ENCODE measurements at regions not wholly inside any gene's neighbourhood (a gene's known extent, or its start where the extent isn't known, plus 50 kb on each side); places are given as distances from the start of the nearest gene placed in this dataset.

DNA sequence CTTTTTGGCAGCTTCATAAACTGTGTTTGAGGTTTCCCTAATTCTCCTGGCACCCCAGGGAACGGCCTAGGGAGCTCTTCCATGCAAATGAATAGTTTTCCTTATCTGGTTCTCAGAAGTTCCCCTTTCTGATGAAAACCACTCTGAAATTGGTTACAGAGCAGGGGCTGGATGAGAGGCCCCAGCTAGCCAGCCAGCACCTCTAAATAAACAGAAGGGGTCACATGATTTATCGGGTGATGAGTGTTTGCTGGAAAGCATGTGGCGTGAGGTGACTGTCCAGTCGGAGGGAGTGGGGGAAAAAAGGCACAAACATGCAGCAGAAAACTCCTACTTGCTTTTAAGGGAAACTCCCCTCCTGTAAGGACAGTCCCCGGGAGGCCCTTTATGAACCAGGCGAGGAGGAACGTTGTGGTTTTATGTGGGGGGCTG is 261.2 kb upstream of the ANKRD55 start:
- TF ChIP-seq, protein P1, sequence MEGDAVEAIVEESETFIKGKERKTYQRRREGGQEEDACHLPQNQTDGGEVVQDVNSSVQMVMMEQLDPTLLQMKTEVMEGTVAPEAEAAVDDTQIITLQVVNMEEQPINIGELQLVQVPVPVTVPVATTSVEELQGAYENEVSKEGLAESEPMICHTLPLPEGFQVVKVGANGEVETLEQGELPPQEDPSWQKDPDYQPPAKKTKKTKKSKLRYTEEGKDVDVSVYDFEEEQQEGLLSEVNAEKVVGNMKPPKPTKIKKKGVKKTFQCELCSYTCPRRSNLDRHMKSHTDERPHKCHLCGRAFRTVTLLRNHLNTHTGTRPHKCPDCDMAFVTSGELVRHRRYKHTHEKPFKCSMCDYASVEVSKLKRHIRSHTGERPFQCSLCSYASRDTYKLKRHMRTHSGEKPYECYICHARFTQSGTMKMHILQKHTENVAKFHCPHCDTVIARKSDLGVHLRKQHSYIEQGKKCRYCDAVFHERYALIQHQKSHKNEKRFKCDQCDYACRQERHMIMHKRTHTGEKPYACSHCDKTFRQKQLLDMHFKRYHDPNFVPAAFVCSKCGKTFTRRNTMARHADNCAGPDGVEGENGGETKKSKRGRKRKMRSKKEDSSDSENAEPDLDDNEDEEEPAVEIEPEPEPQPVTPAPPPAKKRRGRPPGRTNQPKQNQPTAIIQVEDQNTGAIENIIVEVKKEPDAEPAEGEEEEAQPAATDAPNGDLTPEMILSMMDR (conservative IDR thresholded peaks at IDR 0.05 in 1 of 2, IDR thresholded peaks at IDR 0.05 in 1 of 2; ENCODE audit: extremely low read depth in 1 of 2, insufficient read depth in 1 of 2, low read depth in 1 of 2, low read length in 2 of 2), result no peak
- TF ChIP-seq EZH2 (IDR thresholded peaks at IDR 0.05; ENCODE audit: borderline replicate concordance, low read length), result no peak

All from mammary epithelial cell (primary cell).